NAMALWA (cell line): ENCODE measurements at regions not wholly inside any gene's neighbourhood (a gene's known extent, or its start where the extent isn't known, plus 50 kb on each side); places are given as distances from the start of the nearest gene placed in this dataset.
A peak's percentile ranks its signal among the peaks of the same experiment; 100 is the strongest.
"Not testable (repeated sequence)": the region's sequence is repeated elsewhere in the genome, so short reads cannot be mapped to it uniquely, and the experiment has no call there.

Source experiments
- DNase-seq: peaks from one replicate; pipeline ENCODE4 v3.0.0-alpha.2; 2015; ENCODE audit warnings: low spot score

- DNase-seq = not testable (repeated sequence)
Observed at GRCh38 chr5:1636208-1636770, 112.5 kb upstream of the LPCAT1 start.

- DNase-seq = not testable (repeated sequence)
Observed at GRCh38 chr5:1635477-1635876, 111.7 kb upstream of the LPCAT1 start.

DNA sequence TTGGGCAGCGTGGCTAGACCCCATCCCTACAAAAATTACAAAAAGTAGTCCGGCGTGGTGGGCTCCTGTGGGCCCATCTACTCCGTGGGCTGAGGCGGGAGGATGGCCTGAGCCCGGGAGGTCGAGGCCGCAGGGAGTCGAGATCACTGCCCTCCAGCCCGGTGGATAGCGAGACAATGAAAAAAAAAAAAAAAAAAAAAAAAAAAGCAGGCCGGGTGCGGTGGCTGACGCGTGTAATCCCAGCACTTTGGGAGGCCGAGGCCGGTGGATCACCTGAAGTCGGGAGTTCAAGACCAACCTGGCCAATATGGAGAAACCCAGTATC, 110.5 kb upstream of the LPCAT1 start:
- DNase-seq = no peak

DNA sequence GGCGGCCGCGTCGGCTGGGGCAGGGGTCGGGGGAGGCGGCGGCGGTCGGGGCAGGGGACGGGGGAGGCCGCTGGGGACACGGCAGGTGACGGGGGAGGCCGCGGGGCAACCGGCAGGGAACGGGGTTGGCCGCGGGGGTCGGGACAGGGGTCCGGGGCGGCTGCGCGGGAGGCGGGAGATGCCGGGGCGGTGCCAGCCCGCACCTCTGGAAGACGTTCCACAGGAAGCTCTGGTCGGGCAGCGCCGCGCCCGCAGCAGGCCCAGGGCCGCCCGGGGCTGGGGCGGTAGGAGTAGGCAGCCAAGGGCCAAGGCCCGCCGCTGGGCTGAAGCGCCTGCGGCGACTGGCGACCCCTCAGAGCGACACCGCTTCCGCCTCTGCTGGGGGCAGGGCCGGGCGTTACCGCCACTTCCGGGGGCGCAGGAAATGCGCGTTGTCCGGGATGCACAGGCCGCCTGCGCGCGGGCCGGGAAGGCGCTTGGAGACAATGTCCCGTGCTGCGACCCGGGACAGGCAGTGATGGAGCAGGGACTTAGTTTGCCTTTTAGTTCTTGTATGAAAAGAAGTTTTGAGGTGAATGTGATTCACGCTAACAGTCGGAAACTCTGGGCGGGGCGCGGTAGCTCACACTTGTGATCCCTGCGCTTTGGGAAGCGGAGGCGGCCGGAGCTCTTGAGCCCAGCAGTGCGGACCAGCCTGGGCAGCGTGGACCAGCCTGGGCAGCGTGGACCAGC, 110.0 kb upstream of the LPCAT1 start:
- DNase-seq = peak; percentile 90

DNA sequence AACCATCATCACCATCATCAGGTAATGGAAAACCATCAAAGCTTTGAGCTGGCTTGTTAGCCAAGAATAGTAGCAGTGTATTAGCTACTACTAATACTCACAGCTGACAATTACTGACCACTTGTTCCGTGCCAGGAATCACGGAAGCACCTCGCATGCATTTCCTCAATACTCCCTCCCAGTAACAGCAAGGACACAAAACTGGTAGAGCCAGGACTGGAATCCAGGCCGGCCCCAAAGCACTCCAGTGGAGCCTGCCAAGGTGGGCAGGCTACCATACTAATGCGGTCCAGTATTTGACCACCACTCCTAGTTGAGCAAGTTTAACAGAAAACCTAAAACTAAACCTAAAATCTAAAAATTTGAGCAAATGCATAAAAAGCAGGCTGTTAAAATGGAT, 107.2 kb upstream of the LPCAT1 start:
- DNase-seq = not testable (repeated sequence)

- DNase-seq = not testable (repeated sequence)
Observed at GRCh38 chr5:1626397-1626796, 102.6 kb upstream of the LPCAT1 start.

GRCh38 chr5:1619531-1619930, 95.8 kb upstream of the LPCAT1 start:
- not testable (repeated sequence) for DNase-seq

DNA sequence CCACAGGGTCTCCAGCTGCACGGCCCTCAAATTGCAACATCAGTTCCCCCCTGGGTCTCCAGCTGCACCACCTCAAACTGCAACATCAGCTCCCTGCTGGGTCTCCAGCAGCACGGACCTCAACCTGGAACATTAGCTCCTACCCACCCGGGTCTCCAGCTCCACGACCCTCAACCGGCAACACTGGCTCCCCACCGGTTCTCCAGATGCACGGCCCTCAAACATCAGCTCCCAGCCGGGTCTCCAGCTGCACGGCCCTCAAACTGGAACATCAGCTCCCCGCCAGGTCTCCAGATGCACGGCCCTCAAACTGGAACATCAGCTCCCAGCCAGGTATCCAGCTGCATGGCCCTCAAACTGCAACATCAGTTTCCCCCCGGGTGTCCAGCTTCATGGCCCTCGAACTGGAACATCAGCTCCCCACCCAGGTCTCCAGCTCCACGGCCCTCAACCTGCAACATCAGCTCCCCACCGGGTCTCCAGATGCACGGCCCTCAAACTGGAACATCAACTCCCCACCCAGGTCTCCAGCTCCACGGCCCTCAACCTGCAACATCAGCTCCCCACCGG, 94.6 kb upstream of the LPCAT1 start:
- DNase-seq = not testable (repeated sequence)

DNA sequence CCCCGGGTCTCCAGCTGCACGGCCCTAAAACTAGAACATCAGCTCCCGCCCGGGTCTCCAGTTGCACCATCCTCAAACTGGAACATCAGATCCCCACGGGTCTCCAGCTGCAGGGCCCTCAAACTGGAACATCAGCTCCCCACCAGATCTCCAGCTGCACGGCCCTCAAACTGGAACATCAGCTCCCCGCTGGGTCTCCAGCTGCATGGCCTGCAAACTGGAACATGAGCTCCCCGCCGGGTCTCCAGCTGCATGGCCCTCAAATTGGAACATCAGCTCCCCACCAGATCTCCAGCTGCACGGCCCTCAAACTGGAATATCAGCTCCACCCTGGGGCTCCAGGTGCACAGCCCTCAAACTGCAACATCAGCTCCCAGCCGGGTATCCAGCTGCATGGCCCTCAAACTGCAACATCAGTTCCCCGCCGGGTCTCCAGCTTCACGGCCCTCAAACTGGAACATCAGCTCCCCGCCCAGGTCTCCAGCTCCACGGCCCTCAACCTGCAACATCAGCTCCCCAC, 93.5 kb upstream of the LPCAT1 start:
- not testable (repeated sequence) for DNase-seq

DNA sequence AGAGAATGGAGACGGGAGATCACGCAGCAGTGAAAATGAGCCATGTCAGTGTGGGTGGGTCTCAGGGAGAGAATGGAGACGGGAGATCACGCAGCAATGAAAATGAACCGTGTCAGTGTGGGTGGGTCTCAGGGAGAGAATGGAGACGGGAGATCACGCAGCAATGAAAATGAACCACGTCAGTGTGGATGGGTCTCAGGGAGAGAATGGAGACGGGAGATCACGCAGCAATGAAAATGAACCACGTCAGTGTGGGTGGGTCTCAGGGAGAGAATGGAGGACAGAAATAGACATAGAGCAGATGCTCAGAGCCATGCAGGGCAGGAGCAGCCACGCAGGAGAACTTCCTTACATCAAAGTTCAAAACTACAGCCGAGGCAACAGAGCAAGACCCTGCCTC, 89.8 kb upstream of the LPCAT1 start:
- not testable (repeated sequence) for DNase-seq

DNA sequence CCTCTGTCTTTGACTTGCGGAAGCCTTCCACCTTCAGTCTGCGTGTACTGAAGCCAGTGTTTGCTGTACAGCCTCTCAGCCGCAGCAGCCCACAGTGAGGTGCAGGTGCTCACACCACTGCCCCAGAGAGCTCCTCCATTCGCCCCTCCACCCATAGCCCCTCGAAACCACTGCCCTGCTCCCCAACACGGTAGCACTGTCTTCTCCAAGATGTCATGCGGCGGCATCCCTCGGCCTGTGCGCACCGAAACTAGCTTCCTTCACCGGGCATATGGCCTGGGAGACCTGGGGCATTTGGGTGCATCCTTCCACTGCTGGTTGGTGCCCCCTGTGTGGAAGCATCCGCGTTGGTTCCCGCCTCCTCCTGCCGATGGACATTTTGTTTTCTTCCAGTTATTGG, 86.8 kb upstream of the LPCAT1 start:
- DNase-seq = not testable (repeated sequence)

GRCh38 chr5:1609111-1609510, 85.4 kb upstream of the LPCAT1 start:
- not testable (repeated sequence) for DNase-seq

DNA sequence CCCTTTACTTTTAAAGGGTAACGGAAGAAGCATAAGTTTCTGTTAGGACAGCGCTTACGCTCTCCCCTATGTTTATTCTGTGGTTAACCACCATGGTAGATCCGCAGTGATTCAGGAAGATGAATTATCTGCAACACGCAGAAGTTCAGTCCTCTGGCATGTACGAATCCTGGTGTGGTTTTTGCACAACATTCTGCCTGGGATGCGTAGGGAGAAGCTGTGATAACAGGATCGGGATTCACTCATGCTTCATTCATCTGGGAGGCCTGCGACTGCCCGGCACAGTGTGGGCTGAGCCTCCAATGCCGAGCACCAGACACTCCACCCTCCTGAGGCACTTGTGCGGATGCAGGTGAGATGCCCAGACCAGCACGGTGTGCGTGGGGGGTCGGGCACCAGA, 84.6 kb upstream of the LPCAT1 start:
- DNase-seq = not testable (repeated sequence)

- DNase-seq = not testable (repeated sequence)
Observed at GRCh38 chr5:1606951-1607350, 83.2 kb upstream of the LPCAT1 start.

DNA sequence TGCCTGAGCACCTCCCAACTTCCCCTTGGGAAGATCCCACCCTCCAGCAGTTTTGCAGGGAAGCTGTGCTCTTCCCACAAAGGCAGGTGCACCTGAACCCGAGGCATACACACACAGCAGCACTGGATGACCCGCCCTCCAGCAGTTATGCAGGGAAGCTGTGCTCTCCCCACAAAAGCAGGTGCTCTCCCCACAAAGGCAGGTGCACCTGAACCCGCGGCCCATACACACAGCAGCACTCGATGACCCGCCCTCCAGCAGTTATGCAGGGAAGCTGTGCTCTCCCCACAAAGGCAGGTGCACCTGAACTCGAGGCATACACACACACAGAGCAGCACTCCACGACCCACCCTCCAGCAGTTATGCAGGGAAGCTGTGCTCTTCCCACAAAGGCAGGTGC, 80.2 kb upstream of the LPCAT1 start:
- DNase-seq = not testable (repeated sequence)

DNA sequence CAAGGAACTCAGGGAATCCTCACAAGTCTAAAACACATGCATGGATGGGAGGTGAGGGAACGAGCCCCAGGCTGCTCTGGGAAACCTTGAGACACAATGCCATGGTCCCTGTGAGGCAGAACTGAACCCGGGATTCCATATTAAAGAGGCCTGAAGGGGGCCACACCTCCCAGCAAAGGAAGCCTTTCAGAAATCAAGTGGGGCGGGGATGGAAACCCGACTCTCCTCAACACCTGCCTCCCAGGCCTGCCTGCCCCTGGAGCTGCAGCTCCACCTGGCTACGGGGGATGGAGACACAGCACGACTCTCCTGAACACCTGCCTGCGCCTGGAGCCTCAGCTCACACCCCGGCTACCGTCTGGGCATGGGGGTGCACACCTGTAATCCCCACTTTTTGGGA, 77.8 kb upstream of the LPCAT1 start:
- peak; percentile 48 for DNase-seq

DNA sequence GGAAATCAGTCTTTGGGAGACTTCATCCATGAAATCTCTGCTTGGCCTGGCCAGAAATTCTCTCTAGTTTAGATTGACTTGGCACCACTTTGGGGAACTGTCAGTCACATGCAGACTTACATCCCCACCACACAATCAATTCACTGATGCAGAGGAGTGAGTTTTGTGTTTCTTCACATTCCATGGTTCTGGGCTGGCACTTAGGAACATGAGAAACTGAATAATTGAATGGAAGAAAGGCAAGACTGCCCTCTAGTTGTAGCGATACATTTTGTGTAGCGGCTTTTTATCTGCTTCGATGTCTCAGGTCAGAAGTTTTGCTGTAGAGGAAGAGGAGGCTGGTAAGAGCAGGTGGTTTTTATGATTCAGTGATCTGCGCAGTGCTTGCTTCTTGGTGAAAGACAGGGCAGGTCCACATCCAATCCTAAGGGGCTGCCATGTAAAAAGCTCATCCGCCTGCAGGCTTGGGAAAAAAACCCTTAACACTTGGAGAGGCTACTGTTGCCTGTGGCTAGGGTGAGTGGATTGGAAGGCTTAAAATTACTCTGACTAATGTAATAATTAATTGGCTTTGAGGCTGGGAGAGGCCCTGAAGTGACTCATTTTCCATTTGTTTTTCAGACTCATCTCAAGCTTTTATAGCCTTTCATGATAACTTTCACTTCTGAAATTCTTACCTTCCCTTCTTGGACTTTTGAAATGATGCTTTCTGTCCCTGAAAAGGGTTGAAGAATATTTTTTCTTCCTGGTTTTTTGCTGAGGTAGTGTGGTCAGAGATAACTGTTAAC, 75.4 kb upstream of the LPCAT1 start:
- DNase-seq = peak; percentile 89

DNA sequence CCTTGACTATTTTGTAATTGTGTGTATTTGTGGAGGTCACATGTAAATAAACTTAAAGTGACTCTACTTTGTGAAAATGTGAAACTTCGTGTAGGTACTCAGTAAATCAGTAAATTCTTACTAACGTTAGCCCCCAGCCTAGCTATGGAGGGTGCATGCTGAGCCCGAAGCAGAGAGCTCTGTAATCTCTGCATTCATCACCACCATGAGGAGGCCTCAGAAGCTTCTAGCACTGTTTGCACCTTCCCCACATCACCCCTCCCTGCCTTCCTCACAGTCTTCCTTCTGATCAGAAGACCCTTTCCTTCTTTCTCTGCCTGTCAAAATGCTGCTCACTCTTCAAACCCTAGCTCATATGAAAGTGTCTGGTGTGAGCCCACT, 73.3 kb upstream of the LPCAT1 start:
- peak; percentile 49 for DNase-seq

DNA sequence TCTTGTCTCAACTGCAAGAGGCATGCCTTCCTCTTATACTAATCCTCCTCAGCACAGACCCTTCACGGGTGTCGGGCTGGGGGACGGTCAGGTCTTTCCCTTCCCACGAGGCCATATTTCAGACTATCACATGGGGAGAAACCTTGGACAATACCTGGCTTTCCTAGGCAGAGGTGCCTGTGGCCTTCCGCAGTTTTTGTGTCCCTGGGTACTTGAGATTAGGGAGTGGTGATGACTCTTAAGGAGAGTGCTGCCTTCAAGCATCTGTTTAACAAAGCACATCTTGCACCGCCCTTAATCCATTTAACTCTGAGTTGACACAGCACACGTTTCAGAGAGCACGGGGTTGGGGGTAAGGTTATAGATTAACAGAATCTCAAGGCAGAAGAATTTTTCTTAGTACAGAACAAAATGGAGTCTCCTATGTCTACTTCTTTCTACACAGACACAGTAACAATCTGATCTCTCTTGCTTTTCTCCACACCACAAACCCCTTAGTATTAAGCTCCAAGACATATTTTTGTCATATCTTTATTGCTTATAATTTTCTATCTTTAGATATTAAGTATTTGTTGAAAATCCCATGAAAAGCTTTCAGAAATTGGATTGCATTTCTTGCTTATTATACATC, 72.8 kb upstream of the LPCAT1 start:
- not testable (repeated sequence) for DNase-seq

DNA sequence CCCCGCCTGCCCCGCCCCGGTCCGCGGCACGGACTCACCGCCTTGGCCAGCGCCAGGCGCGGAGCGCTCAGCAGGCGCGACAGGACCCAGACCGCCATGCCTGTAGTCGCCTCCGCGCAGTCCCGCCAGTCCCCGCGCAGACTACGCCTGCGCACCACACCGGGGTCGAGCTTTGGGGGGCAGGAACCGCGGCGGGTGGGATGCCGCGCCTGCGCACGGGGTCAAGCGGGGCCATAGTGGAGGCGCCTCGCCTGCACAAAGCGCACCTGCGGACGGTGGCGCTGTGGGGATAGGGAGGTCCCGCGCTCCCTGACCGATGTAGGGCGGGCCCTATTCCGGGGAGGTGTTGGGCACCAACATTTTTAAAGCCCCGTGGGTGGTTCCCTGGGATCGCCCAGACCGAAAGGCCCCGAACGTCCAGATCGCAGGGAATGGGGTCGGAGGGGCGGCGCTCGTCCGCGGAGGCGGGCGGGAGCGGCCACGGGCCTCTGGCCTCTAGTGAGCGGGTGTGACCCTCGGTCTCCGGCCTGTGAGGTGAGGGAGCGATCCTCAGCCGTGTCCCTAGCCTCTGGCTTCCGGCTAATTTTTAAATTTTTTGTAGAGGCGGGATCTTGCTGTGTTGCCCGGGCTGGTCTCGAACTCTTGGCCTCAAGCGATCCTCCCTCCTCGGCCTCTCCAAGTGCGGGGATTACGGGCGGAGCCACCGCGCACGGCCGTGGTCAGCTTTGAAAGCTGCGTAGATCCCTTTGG, 70.8 kb upstream of the LPCAT1 start:
- peak; percentile 98 for DNase-seq

GRCh38 chr5:1593903-1594356, 70.2 kb upstream of the LPCAT1 start:
- peak; percentile 48 for DNase-seq
